LNCAP (cell line): ENCODE measurements at regions not wholly inside any gene's neighbourhood (a gene's known extent, or its start where the extent isn't known, plus 50 kb on each side); places are given as distances from the start of the nearest gene placed in this dataset.

ENCODE experiments used
- TF ChIP-seq, protein P1 (sequence below): fragments of 450-650 bp; IDR thresholded peaks from 2 replicates; pipeline ENCODE4 v1.5.1; 2017; ENCODE audit warnings: mild to moderate bottlenecking

GRCh38 chr21:15306271-15306670, 241.5 kb upstream of the NRIP1 start:
- TF ChIP-seq, protein P1, sequence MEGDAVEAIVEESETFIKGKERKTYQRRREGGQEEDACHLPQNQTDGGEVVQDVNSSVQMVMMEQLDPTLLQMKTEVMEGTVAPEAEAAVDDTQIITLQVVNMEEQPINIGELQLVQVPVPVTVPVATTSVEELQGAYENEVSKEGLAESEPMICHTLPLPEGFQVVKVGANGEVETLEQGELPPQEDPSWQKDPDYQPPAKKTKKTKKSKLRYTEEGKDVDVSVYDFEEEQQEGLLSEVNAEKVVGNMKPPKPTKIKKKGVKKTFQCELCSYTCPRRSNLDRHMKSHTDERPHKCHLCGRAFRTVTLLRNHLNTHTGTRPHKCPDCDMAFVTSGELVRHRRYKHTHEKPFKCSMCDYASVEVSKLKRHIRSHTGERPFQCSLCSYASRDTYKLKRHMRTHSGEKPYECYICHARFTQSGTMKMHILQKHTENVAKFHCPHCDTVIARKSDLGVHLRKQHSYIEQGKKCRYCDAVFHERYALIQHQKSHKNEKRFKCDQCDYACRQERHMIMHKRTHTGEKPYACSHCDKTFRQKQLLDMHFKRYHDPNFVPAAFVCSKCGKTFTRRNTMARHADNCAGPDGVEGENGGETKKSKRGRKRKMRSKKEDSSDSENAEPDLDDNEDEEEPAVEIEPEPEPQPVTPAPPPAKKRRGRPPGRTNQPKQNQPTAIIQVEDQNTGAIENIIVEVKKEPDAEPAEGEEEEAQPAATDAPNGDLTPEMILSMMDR = no peak

DNA sequence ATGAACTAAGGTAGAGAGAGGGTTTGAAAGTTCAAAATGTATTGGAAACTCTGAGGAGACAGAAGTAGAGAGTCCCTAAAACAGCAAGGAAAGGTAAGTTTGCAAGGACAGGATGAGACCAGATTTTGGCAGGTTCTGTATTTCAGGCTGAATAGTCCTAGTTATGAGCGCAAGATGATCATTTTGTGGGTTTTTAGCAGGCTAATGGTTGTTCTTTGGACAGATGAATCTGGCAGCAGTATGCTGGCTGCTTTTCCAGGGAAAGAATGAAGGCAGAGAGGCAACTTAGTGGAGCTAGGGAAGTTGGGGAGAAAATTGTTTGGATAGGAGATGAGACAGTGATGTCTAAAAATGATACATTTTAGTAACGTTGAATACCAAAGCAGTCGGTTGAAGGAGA, 243.5 kb upstream of the NRIP1 start:
- TF ChIP-seq, protein P1 = no peak

DNA sequence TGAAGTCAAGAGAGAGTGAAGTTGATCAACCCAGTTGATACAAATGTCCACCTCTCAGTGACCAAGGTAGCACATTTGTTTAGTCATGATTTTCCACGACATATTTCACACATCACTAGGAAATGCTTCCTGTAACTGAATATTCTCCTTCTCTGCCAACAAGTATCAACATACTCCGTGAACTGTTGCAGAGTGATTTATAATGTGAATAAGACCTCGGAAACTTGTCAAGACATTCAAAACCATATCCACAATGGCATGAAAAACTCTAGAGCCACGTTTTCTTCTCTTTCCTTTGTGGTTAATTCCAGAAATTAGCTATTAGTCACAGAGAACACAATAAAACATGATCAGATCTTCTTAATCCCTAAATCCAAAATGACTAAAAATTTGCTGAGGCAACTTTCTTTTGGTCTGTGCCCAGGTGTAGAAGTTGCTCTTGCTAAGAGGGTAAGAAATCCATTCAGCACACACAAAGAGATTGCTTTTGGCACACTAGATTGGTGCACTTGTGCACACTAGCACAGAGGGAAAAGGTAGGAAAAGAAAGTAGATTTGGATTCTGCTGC, 244.3 kb upstream of the NRIP1 start:
- TF ChIP-seq, protein P1 = no peak

GRCh38 chr21:15309721-15310120, 244.9 kb upstream of the NRIP1 start:
- TF ChIP-seq, protein P1 = no peak

DNA sequence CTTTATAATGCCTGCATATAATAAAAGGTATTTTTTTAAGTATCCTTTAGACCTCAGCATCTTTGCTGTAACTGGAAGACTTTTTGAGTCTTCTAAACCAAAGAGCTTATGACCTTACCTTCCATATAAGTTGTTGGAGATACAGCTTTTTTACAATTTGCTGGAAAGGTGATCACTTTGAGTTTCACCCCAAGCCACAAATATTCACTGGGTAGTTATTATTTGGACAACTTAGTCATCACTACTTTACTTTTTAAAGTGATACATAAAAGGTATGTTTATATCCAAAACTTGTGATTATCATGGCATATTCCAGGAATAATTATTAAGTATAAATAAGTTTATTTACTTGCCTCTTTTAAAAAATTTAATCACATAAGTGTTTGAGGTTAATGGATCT, 246.7 kb upstream of the NRIP1 start:
- TF ChIP-seq, protein P1 = no peak

DNA sequence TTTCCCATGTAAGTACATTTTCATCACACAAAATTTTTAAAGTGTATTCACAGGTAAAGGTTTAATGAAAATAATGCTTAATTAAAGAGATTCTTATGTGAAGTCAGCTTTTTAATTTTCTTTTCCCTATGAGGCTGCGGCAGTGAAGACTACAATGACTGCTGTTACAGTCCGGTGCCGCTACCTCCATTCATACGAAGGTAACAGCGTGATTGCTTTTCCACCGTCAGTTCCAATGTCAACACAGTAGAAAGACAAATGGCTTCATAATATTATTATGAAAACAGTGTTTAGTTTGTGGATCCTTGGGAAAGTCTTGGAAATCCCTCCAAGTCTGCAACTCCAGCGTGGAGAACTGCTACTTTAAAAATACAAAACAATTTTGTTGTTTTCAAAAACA, 254.9 kb upstream of the NRIP1 start:
- TF ChIP-seq, protein P1 = no peak

DNA sequence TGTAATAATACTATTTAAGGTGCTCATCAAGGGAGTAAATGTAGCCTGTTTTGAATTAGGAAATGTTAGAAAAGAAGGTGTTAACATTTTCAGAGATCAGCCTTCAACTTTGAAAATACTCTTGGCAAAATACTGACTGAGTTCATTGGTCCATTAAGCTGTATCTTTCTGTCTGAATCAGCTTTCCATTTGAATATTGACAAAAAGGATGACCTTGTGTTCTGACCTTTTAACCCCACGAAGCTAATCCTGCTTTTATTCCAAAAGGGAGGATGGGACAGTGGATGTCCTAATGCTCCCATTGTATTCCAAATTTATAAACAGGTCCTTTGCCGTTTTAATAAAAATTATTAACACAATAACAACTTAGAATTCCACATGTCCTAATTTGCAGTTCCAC, 259.7 kb upstream of the NRIP1 start:
- TF ChIP-seq, protein P1 = no peak
